ENCODE measurements at regions not wholly inside any gene's neighbourhood (a gene's known extent, or its start where the extent isn't known, plus 50 kb on each side); places are given as distances from the start of the nearest gene placed in this dataset.

DNA sequence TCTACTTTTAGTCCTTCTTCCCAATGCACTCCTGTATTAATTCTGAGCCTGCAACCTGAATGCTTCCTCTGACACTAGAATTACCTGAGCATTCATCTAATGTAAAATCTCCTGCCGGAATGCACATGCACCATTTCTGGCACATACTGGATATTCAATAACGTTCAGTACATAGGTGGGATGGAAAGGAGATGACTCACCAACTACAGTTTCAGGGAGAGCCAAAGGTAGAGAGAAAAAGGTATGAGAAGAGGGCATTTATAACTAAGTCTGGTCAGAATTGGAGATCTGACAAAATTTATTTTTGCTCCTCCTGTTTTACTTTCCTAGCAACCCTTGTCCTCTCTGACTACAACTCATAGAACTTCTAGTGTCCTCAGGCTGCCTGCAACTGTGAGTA lies 1954.1 kb upstream of the CELF4 start:
- Histone ChIP-seq H2AK5ac (ENCODE audit: low read depth, low read length) (no peak overlapping the region), H3K79me2 (ENCODE audit: control insufficient read depth in 1 of 2, insufficient read depth in 2 of 2, low read length in 2 of 2) (no peaks in the 10 kb centered on the region), H2BK5ac (ENCODE audit: low read depth, low read length) (no peak overlapping the region), H3K4ac (replicated peaks; ENCODE audit: insufficient read length, low read depth, low read length) (no peak overlapping the region), H2BK120ac (replicated peaks; ENCODE audit: low read depth, low read length) (no peak overlapping the region), H3K23ac (ENCODE audit: insufficient read length) (no peak overlapping the region), H3K23me2 (ENCODE audit: low read depth, low read length) (no peaks in the 10 kb centered on the region), H3K36me3 (ENCODE audit: control insufficient read depth in 2 of 4, insufficient read depth in 4 of 4, low read length in 3 of 4) (no peaks in the 10 kb centered on the region), H2AFZ (ENCODE audit: low read length) (no peak overlapping the region), H3K79me1 (ENCODE audit: low read depth, low read length) (no peaks in the 10 kb centered on the region), H2BK20ac (ENCODE audit: low read length) (no peak overlapping the region), H2BK12ac (ENCODE audit: low read depth, low read length) (no peak overlapping the region), H3K56ac (replicated peaks; ENCODE audit: insufficient read length, low read depth, low read length) (no peak overlapping the region), H4K91ac (replicated peaks; ENCODE audit: insufficient read length, low read length) (no peak overlapping the region), H4K20me1 (replicated peaks in 1 of 2; ENCODE audit: control insufficient read depth in 1 of 2, insufficient read depth in 2 of 2, low read length in 2 of 2) (no peaks in the 10 kb centered on the region), H3K4me2 (ENCODE audit: insufficient read depth in 1 of 2, low read depth in 2 of 2, low read length in 2 of 2) (no peak overlapping the region), H4K5ac (ENCODE audit: insufficient read length, low read depth, low read length) (no peak overlapping the region), H3K9me3 (ENCODE audit: insufficient read depth in 2 of 2, low read depth in 1 of 2, low read length in 1 of 2) (no peaks in the 10 kb centered on the region), H3K9ac (replicated peaks in 1 of 4; ENCODE audit: extremely low read depth in 1 of 4, low read depth in 3 of 4, low read length in 3 of 4) (no peak overlapping the region), H2BK15ac (ENCODE audit: low read length) (no peak overlapping the region), H3K27me3 (replicated peaks in 1 of 4; ENCODE audit: control insufficient read depth in 3 of 4, extremely low read depth in 1 of 4, insufficient read depth in 3 of 4, low read length in 3 of 4) (no peaks in the 10 kb centered on the region), H3K4me1 (replicated peaks in 1 of 4; ENCODE audit: control insufficient read depth in 3 of 4, insufficient read depth in 4 of 4, low read length in 3 of 4) (no peaks in the 10 kb centered on the region), H4K8ac (ENCODE audit: extremely low read depth, insufficient read depth, low read length) (no peak overlapping the region), H3K4me3 (ENCODE audit: extremely low read depth in 1 of 4, insufficient read depth in 2 of 4, low read depth in 3 of 4, low read length in 4 of 4) (no peak overlapping the region), H3K14ac (ENCODE audit: insufficient read length) (no peak overlapping the region), H3K18ac (ENCODE audit: extremely low read depth, low read length) (no peak overlapping the region), H3K27ac (ENCODE audit: low read depth, low read length) (no peak overlapping the region)
- WGBS, 2 experiments (ENCODE audit: extremely low coverage in 1 of 2, insufficient coverage in 1 of 2, insufficient read length in 1 of 2, insufficient replicate concordance in 2 of 2, low coverage in 1 of 2, low lambda C conversion rate in 2 of 2, missing lambda C conversion rate in 1 of 2): 83% methylated on average over 2 of the region's 2 CpGs; no CpG with 5 or more reads in 1 of the 2 experiments
- POLR2A ChIA-PET (ENCODE audit: partially characterized antibody): no interaction called here
- CTCF ChIA-PET (ENCODE audit: partially characterized antibody): no interaction called here
- DNase-seq (ENCODE audit: low read depth in 1 of 2, low spot score in 2 of 2): no peak
- no peak for FAIRE-seq
- TF ChIP-seq POU5F1 (IDR thresholded peaks at IDR 0.05; ENCODE audit: low read depth, low read length) (no peak), KDM1A (IDR thresholded peaks at IDR 0.05; ENCODE audit: borderline replicate concordance, low read length) (no peak), CHD1 (IDR thresholded peaks at IDR 0.05; ENCODE audit: low read depth, low read length) (no peak), HDAC2 (IDR thresholded peaks at IDR 0.05; ENCODE audit: borderline replicate concordance in 1 of 2, low read depth in 2 of 2, low read length in 2 of 2) (no peak), SIN3A (conservative IDR thresholded peaks at IDR 0.05 in 1 of 2, IDR thresholded peaks at IDR 0.05 in 1 of 2; ENCODE audit: low read depth in 1 of 2, low read length in 2 of 2) (no peak), YY1 (IDR thresholded peaks at IDR 0.05; ENCODE audit: low read depth, low read length) (no peak), ATF2 (IDR thresholded peaks at IDR 0.05; ENCODE audit: low read length) (no peak), MAFK (IDR thresholded peaks at IDR 0.05; ENCODE audit: low read depth, low read length) (no peak), SP4 (IDR thresholded peaks at IDR 0.05; ENCODE audit: low read length) (no peak), POLR2A (IDR thresholded peaks at IDR 0.05; ENCODE audit: control extremely low read depth in 1 of 2, low read depth in 2 of 2, low read length in 2 of 2) (no peak)
- TF ChIP-seq, protein P1, sequence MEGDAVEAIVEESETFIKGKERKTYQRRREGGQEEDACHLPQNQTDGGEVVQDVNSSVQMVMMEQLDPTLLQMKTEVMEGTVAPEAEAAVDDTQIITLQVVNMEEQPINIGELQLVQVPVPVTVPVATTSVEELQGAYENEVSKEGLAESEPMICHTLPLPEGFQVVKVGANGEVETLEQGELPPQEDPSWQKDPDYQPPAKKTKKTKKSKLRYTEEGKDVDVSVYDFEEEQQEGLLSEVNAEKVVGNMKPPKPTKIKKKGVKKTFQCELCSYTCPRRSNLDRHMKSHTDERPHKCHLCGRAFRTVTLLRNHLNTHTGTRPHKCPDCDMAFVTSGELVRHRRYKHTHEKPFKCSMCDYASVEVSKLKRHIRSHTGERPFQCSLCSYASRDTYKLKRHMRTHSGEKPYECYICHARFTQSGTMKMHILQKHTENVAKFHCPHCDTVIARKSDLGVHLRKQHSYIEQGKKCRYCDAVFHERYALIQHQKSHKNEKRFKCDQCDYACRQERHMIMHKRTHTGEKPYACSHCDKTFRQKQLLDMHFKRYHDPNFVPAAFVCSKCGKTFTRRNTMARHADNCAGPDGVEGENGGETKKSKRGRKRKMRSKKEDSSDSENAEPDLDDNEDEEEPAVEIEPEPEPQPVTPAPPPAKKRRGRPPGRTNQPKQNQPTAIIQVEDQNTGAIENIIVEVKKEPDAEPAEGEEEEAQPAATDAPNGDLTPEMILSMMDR (IDR thresholded peaks at IDR 0.05; ENCODE audit: control extremely low read depth in 1 of 3, insufficient read depth in 1 of 3, low read depth in 1 of 3, low read length in 3 of 3): no peak

Data from H1 (cell line).